Uterus (tissue), 2 donors: ENCODE measurements at regions not wholly inside any gene's neighbourhood (a gene's known extent, or its start where the extent isn't known, plus 50 kb on each side); places are given as distances from the start of the nearest gene placed in this dataset.

ENCODE experiments used
- POLR2A ChIP-seq, 2 donors: fragments of 450-650 bp; IDR thresholded peaks; one replicate each; pipeline ENCODE4 v1.6.1; 2016; ENCODE audit warnings: antibody characterized with exemption in 2 of 2, mild to moderate bottlenecking in 1 of 2, moderate library complexity in 1 of 2
- TF ChIP-seq, protein P1 (sequence below), 4 experiments: fragments of 200-600 bp in 2 of 4; fragments of 450-650 bp in 2 of 4; sonication (generic) in 2 of 4; IDR thresholded peaks; one replicate each; pipeline ENCODE4 v1.5.1; 2016 to 2019; ENCODE audit warnings: antibody characterized with exemption in 4 of 4, mild to moderate bottlenecking in 2 of 4, moderate library complexity in 1 of 4

DNA sequence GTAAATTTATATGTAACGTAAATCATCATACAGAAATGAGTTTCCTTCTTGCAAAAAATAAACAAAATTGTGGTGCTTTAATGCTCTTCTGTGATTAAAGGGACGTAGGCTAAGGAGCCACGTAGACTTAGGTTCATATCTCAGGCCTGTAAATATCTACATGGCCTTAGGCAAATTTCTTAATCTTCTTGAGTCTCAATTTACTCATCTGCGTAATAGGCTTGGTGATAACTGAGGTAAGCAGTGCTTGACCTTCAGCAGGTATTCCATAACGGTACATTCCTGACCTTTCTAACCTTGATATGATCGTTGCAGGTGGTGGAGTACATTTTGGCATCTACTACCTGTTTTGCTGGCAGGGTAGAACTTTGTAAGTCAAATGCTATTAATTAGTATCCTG is 65.2 kb upstream of the TLR3 start:
- no peak for TF ChIP-seq POLR2A (IDR thresholded peaks at IDR 0.05)
- TF ChIP-seq, protein P1, sequence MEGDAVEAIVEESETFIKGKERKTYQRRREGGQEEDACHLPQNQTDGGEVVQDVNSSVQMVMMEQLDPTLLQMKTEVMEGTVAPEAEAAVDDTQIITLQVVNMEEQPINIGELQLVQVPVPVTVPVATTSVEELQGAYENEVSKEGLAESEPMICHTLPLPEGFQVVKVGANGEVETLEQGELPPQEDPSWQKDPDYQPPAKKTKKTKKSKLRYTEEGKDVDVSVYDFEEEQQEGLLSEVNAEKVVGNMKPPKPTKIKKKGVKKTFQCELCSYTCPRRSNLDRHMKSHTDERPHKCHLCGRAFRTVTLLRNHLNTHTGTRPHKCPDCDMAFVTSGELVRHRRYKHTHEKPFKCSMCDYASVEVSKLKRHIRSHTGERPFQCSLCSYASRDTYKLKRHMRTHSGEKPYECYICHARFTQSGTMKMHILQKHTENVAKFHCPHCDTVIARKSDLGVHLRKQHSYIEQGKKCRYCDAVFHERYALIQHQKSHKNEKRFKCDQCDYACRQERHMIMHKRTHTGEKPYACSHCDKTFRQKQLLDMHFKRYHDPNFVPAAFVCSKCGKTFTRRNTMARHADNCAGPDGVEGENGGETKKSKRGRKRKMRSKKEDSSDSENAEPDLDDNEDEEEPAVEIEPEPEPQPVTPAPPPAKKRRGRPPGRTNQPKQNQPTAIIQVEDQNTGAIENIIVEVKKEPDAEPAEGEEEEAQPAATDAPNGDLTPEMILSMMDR (IDR thresholded peaks at IDR 0.05), result no peak
